PC-9 (cell line): ENCODE measurements at regions not wholly inside any gene's neighbourhood (a gene's known extent, or its start where the extent isn't known, plus 50 kb on each side); places are given as distances from the start of the nearest gene placed in this dataset.

Source experiments
- BruUV-seq: library from RNA; stranded (reverse); fragments of 400-500 nt; replicated peaks from 2 replicates; lab custom pipeline; 2021; lab: Mats Ljungman, UMichigan
- CTCF ChIA-PET: fragments of 300-600 bp; sonication (Branson Sonifier 250); formaldehyde crosslinking; loops from one replicate; lab custom pipeline; 2022; ENCODE audit warnings: antibody characterized with exemption; lab: Charles Lee
- POLR2A ChIA-PET: fragments of 300-600 bp; sonication (Branson Sonifier 250); formaldehyde crosslinking; loops from one replicate; lab custom pipeline; 2022; ENCODE audit warnings: antibody characterized with exemption; ENCODE audit not compliant: unreplicated experiment; lab: Charles Lee
- DNase-seq, 2 experiments: peaks; one replicate each; pipeline versions ENCODE4 v3.0.0 to v3.0.0-alpha.2; 2015 to 2022; ENCODE audit warnings: mixed read lengths in 1 of 2
- H2AFZ ChIP-seq: fragments of 200-600 bp; sonication (generic); 2 replicates; pipeline ENCODE4 v1.8.1; 2017; ENCODE audit warnings: antibody characterized with exemption
- H3F3A ChIP-seq: fragments of 200-600 bp; sonication (generic); 2 replicates; pipeline ENCODE4 v1.8.1; 2017; ENCODE audit warnings: antibody characterized with exemption, mild to moderate bottlenecking, low read depth; ENCODE audit not compliant: insufficient read depth
- H3K27ac ChIP-seq: fragments of 200-600 bp; sonication (generic); 2 replicates; pipeline ENCODE4 v1.6.1; 2016; ENCODE audit warnings: mixed run types
- H3K27me3 ChIP-seq: fragments of 200-600 bp; sonication (generic); 2 replicates; pipeline ENCODE4 v1.6.1; 2016; ENCODE audit warnings: low read depth, mixed run types; ENCODE audit not compliant: insufficient read depth
- H3K36me3 ChIP-seq: fragments of 200-600 bp; sonication (generic); 2 replicates; pipeline ENCODE4 v1.6.1; 2016; ENCODE audit warnings: low read depth, mixed run types
- H3K4me1 ChIP-seq: fragments of 200-600 bp; sonication (generic); replicated peaks from 2 replicates; pipeline ENCODE4 v1.6.1; 2016; ENCODE audit warnings: mixed run types; ENCODE audit not compliant: insufficient read depth
- H3K4me2 ChIP-seq: fragments of 200-600 bp; sonication (generic); 2 replicates; pipeline ENCODE4 v1.6.1; 2017; ENCODE audit warnings: mixed run types
- H3K4me3 ChIP-seq: fragments of 200-600 bp; sonication (generic); 2 replicates; pipeline ENCODE4 v1.6.1; 2016; ENCODE audit warnings: mixed run types
- H3K79me2 ChIP-seq: fragments of 200-600 bp; sonication (generic); 2 replicates; pipeline ENCODE4 v1.6.1; 2017; ENCODE audit warnings: low read depth, mixed run types
- H3K9me2 ChIP-seq: fragments of 200-600 bp; sonication (generic); 2 replicates; pipeline ENCODE4 v1.8.1; 2017; ENCODE audit warnings: mild to moderate bottlenecking; ENCODE audit not compliant: insufficient read depth
- H3K9me3 ChIP-seq: fragments of 200-600 bp; sonication (generic); 2 replicates; pipeline ENCODE4 v1.8.1; 2016; ENCODE audit warnings: low read depth; ENCODE audit not compliant: insufficient read depth
- H4K20me1 ChIP-seq: fragments of 200-600 bp; sonication (generic); 2 replicates; pipeline ENCODE4 v1.8.1; 2017; ENCODE audit not compliant: insufficient read depth
- CTCF ChIP-seq: fragments of 200-600 bp; sonication (generic); conservative IDR thresholded peaks from 2 replicates; pipeline ENCODE4 v1.6.1; 2017; ENCODE audit warnings: mixed run types, antibody characterized with exemption, mild to moderate bottlenecking, moderate library complexity
- EZH2 ChIP-seq: fragments of 200-600 bp; sonication (generic); IDR thresholded peaks from 2 replicates; pipeline ENCODE4 v1.8.0; 2017; ENCODE audit warnings: antibody characterized with exemption, low read depth
- intact Hi-C: fragments of 100-400 bp; cut with micrococcal nuclease; formaldehyde crosslinking; loops from one replicate; pipeline ENCODE4 v1.10.0; 2022; ENCODE audit not compliant: unreplicated experiment

DNA sequence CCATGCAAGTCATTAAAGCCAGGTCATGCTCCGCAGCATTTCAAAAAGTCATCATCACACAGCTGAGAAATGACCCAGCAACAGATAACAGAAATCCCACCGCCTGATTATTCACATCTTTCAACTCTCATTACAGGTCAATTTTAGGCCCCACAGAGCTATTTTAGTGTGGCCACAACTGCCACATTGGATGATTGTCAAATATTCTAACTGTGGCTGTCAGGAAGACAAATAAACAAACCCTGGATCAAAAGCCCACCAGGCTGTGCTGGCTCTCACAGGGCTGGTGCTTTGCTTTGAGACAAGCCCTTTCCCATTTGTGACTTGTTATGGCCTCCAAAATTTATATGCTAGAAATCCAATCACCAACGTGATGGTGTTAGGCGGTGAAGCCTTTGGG, 117.6 kb upstream of the CDC14C start:
- no peaks in the 10 kb centered on the region for H3K9me2 ChIP-seq
- no peaks in the 10 kb centered on the region for H3K27me3 ChIP-seq
- H3K27ac ChIP-seq, result no peak overlapping the region
- TF ChIP-seq EZH2 (no peak), CTCF (no peak)
- no peaks in the 10 kb centered on the region for H3F3A ChIP-seq
- H2AFZ ChIP-seq, result no peak overlapping the region
- BruUV-seq, result no TSS peak
- H3K4me3 ChIP-seq, result no peak overlapping the region
- intact Hi-C loops, result no loop called here
- no peaks in the 10 kb centered on the region for H4K20me1 ChIP-seq
- no peak for DNase-seq
- H3K4me2 ChIP-seq, result no peak overlapping the region
- POLR2A ChIA-PET, result no interaction called here
- H3K79me2 ChIP-seq, result no peaks in the 10 kb centered on the region
- no peaks in the 10 kb centered on the region for H3K9me3 ChIP-seq
- CTCF ChIA-PET, result no interaction called here
- H3K36me3 ChIP-seq, result no peaks in the 10 kb centered on the region
- H3K4me1 ChIP-seq, result no peaks in the 10 kb centered on the region

DNA sequence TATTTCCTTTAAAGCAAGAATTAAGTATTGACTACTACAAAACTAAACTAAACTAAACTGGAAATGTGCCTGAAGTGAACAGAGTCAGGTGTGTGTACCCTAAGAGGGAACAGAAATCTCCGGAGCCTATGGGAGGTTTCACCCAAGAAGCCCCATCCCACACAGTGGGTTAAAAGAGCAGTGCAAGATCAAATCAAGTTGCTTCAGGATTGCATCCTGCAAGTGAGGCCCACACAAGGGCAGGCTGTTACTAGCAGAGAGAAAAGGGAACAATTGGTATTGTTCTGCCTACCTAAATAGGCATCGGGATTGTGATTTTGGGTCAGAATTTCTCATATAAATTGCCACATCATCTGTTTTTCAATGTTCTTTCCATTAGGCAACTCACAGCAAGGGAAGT, 113.3 kb upstream of the CDC14C start:
- ChIA-PET CTCF (no interaction called here), POLR2A (no interaction called here)
- intact Hi-C loops, result no loop called here
- Histone ChIP-seq H3K27me3 (no peaks in the 10 kb centered on the region), H3K9me3 (no peaks in the 10 kb centered on the region), H3K4me3 (no peak overlapping the region), H3K4me2 (no peak overlapping the region), H2AFZ (no peak overlapping the region), H3K36me3 (no peaks in the 10 kb centered on the region), H3K79me2 (no peaks in the 10 kb centered on the region), H3K4me1 (no peaks in the 10 kb centered on the region), H3K9me2 (no peaks in the 10 kb centered on the region), H4K20me1 (no peaks in the 10 kb centered on the region), H3F3A (no peaks in the 10 kb centered on the region), H3K27ac (no peak overlapping the region)
- no peak for TF ChIP-seq EZH2
- no peak for TF ChIP-seq CTCF
- no TSS peak for BruUV-seq
- DNase-seq, result no peak

GRCh38 chr7:48813472-48813871, 110.9 kb upstream of the CDC14C start:
- Histone ChIP-seq H3K4me2 (no peak overlapping the region), H3K36me3 (no peaks in the 10 kb centered on the region), H3K79me2 (no peaks in the 10 kb centered on the region), H3K9me3 (no peaks in the 10 kb centered on the region), H3K4me1 (no peaks in the 10 kb centered on the region), H3K27ac (no peak overlapping the region), H3K4me3 (no peak overlapping the region), H3K9me2 (no peaks in the 10 kb centered on the region), H3F3A (no peaks in the 10 kb centered on the region), H4K20me1 (no peaks in the 10 kb centered on the region), H3K27me3 (no peaks in the 10 kb centered on the region), H2AFZ (no peak overlapping the region)
- BruUV-seq, result no TSS peak
- intact Hi-C loops, result no loop called here
- ChIA-PET CTCF (no interaction called here), POLR2A (no interaction called here)
- no peak for TF ChIP-seq CTCF
- TF ChIP-seq EZH2, result no peak
- DNase-seq, result no peak
